Trophoblast cell (in vitro differentiated cells and primary cell): ENCODE measurements at regions not wholly inside any gene's neighbourhood (a gene's known extent, or its start where the extent isn't known, plus 50 kb on each side); places are given as distances from the start of the nearest gene placed in this dataset.
"Not testable (repeated sequence)": the region's sequence is repeated elsewhere in the genome, so short reads cannot be mapped to it uniquely, and the experiment has no call there.

Source experiments
- DNase-seq, 2 donors: peaks; one replicate each; pipeline ENCODE4 v3.0.0-alpha.2; 2016
- H2AFZ ChIP-seq: 2 replicates; pipeline ENCODE4 v1.6.1; 2013; ENCODE audit warnings: low read length, moderate library complexity, mild to moderate bottlenecking; ENCODE audit not compliant: insufficient read depth, poor library complexity
- H2AK5ac ChIP-seq: 2 replicates; pipeline ENCODE4 v1.6.1; 2013; ENCODE audit warnings: mild to moderate bottlenecking, low read length
- H2BK120ac ChIP-seq: 2 replicates; pipeline ENCODE4 v1.6.1; 2013; ENCODE audit warnings: low read length, mild to moderate bottlenecking, moderate library complexity; ENCODE audit not compliant: insufficient read depth, poor library complexity
- H2BK12ac ChIP-seq: 2 replicates; pipeline ENCODE4 v1.6.1; 2013; ENCODE audit warnings: mild to moderate bottlenecking, low read length, moderate library complexity
- H2BK5ac ChIP-seq: 2 replicates; pipeline ENCODE4 v1.6.1; 2013; ENCODE audit warnings: low read length, low read depth, moderate library complexity, mild to moderate bottlenecking; ENCODE audit not compliant: poor library complexity
- H3K14ac ChIP-seq: 2 replicates; pipeline ENCODE4 v1.6.1; 2013; ENCODE audit warnings: mild to moderate bottlenecking, low read length
- H3K18ac ChIP-seq: 2 replicates; pipeline ENCODE4 v1.6.1; 2013; ENCODE audit warnings: mild to moderate bottlenecking, low read length
- H3K23ac ChIP-seq: 2 replicates; pipeline ENCODE4 v1.6.1; 2013; ENCODE audit warnings: low read length
- H3K27ac ChIP-seq: 2 replicates; pipeline ENCODE4 v1.5.1; 2013; ENCODE audit warnings: low read depth, mild to moderate bottlenecking, inconsistent platforms, low read length, moderate library complexity
- H3K27me3 ChIP-seq: 2 replicates; pipeline ENCODE4 v1.6.1; 2013; ENCODE audit warnings: inconsistent platforms, mild to moderate bottlenecking, low read length, moderate library complexity; ENCODE audit not compliant: insufficient read depth
- H3K36me3 ChIP-seq, 2 experiments: 1 replicate in 1 of 2; 2 replicates in 1 of 2; pipeline ENCODE4 v1.6.1; 2013; ENCODE audit warnings: low read length in 2 of 2, mild to moderate bottlenecking in 2 of 2, moderate library complexity in 1 of 2; ENCODE audit not compliant: insufficient read depth in 2 of 2, control insufficient read depth in 1 of 2
- H3K4ac ChIP-seq: 2 replicates; pipeline ENCODE4 v1.6.1; 2013; ENCODE audit warnings: low read depth, mild to moderate bottlenecking, low read length, moderate library complexity
- H3K4me1 ChIP-seq, 2 experiments: 1 replicate in 1 of 2; 2 replicates in 1 of 2; pipeline ENCODE4 v1.6.1; 2013; ENCODE audit warnings: low read length in 2 of 2, mild to moderate bottlenecking in 2 of 2, moderate library complexity in 1 of 2; ENCODE audit not compliant: insufficient read depth in 2 of 2, control insufficient read depth in 1 of 2
- H3K4me2 ChIP-seq: 2 replicates; pipeline ENCODE4 v1.6.1; 2013; ENCODE audit warnings: inconsistent platforms, mild to moderate bottlenecking, low read length, moderate library complexity
- H3K4me3 ChIP-seq: 2 replicates; pipeline ENCODE4 v1.5.1; 2013; ENCODE audit warnings: mild to moderate bottlenecking, low read depth, low read length, inconsistent platforms
- H3K79me1 ChIP-seq: one replicate; pipeline ENCODE4 v1.6.1; 2013; ENCODE audit warnings: low read length
- H3K79me2 ChIP-seq: 2 replicates; pipeline ENCODE4 v1.6.1; 2013; ENCODE audit warnings: low read length, mild to moderate bottlenecking; ENCODE audit not compliant: control insufficient read depth, insufficient read depth, poor library complexity
- H3K9ac ChIP-seq: 2 replicates; pipeline ENCODE4 v1.6.1; 2013; ENCODE audit warnings: mild to moderate bottlenecking, low read length
- H3K9me3 ChIP-seq: 2 replicates; pipeline ENCODE4 v1.6.1; 2013; ENCODE audit warnings: low read depth, mild to moderate bottlenecking, control low read depth, inconsistent platforms, low read length; ENCODE audit not compliant: insufficient read depth
- H4K12ac ChIP-seq: 2 replicates; pipeline ENCODE4 v1.6.1; 2013; ENCODE audit warnings: low read depth, mild to moderate bottlenecking, low read length, moderate library complexity
- H4K8ac ChIP-seq: 2 replicates; pipeline ENCODE4 v1.6.1; 2013; ENCODE audit warnings: low read depth, mild to moderate bottlenecking, low read length, moderate library complexity
- H4K91ac ChIP-seq: one replicate; pipeline ENCODE4 v1.6.1; 2013; ENCODE audit warnings: low read depth, mild to moderate bottlenecking, low read length, moderate library complexity
- WGBS: extraction: QIAGEN DNeasy Blood & Tissue Kit; methylation state at CpG from one replicate; pipeline ENCODE4 v1.1.7; 2013; ENCODE audit warnings: missing lambda C conversion rate; ENCODE audit not compliant: insufficient read length, insufficient coverage; ENCODE audit errors: extremely low coverage; 5-methylcytosine and 5-hydroxymethylcytosine counted together

DNA sequence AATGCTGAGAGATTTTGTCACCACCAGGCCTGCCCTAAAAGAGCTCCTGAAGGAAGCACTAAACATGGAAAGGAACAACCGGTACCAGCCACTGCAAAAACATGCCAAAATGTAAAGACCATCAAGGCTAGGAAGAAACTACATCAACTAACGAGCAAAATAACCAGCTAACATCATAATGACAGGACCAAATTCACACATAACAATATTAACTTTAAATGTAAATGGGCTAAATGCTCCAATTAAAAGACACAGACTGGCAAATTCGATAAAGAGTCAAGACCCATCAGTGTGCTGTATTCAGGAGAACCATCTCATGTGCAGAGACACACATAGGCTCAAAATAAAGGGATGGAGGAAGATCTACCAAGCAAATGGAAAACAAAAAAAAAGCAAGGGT is 163.8 kb upstream of the RPS6KA2 start:
- not testable (repeated sequence) for H2BK12ac ChIP-seq, H3K23ac ChIP-seq, H3K27ac ChIP-seq, DNase-seq, H3K79me2 ChIP-seq, H3K4me3 ChIP-seq, H3K27me3 ChIP-seq, H3K4ac ChIP-seq, H3K18ac ChIP-seq, H3K14ac ChIP-seq, H2AK5ac ChIP-seq, H3K4me2 ChIP-seq, H3K9ac ChIP-seq, H4K91ac ChIP-seq, H3K9me3 ChIP-seq, H3K79me1 ChIP-seq, H2BK120ac ChIP-seq, H2BK5ac ChIP-seq, H4K12ac ChIP-seq, H3K4me1 ChIP-seq, H4K8ac ChIP-seq, H3K36me3 ChIP-seq, H2AFZ ChIP-seq
- WGBS: no CpG with 5 or more reads among the region's 3 CpGs

DNA sequence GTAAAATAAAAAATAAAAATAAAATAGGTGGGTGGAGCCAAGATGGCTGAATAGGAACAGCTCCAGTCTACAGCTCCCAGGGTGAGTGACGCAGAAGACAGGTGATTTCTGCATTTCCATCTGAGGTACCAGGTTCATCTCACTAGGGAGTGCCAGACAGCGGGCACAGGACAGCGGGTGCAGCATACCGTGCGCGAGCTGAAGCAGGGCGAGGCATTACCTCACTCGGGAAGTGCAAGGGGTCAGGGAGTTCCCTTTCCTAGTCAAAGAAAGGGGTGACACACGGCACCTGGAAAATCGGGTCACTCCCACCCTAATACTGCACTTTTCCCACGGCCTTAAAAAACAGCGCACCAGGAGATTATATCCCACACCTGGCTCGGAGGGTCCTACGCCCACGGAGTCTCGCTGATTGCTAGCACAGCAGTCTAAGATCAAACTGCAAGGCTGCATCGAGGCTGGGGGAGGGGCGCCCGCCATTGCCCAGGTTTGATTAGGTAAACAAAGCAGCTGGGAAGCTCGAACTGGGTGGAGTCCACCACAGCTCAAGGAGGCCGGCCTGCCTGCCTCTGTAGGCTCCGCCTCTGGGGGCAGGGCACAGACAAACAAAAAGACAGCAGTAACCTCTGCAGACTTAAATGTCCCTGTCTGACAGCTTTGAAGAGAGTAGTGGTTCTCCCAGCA is 161.9 kb upstream of the RPS6KA2 start:
- H2BK120ac ChIP-seq, DNase-seq: not testable (repeated sequence)

DNA sequence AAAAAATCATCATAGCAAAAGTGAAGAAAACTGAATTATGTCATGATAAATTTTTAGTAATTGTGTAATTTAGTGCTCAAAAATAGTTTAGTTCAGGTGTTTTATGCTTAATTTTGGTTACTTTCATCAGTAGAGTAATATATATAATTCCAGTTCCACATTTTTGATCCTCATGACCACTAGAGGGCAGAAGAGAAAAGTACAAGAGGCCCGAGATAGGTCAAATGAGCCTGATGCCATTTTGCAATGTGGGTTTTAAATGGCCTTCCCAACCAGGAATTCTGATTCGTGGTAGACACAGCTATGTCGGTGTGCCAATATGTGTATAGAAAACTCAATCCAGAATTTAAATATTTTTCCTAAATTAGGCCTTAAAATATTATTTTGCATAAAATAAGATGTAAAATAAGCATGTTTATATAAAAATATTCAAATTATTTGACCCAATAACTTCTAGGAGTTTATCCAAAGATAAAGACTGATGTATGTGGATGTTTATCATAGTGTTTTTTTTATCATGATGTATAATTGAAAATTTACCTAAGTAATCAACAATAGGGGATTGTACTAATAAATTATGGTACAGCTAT is 159.7 kb upstream of the RPS6KA2 start:
- Histone ChIP-seq H2BK5ac (no peak overlapping the region), H3K79me1 (no peaks in the 10 kb centered on the region), H3K36me3 (no peaks in the 10 kb centered on the region), H3K27ac (no peak overlapping the region), H2AK5ac (no peak overlapping the region), H3K9me3 (no peaks in the 10 kb centered on the region), H2AFZ (no peak overlapping the region), H3K18ac (no peak overlapping the region), H4K12ac (no peak overlapping the region), H3K4ac (no peak overlapping the region), H3K4me1 (no peaks in the 10 kb centered on the region), H3K4me2 (no peak overlapping the region), H2BK120ac (no peak overlapping the region), H4K8ac (no peak overlapping the region), H3K4me3 (no peak overlapping the region), H3K27me3 (no peaks in the 10 kb centered on the region), H3K9ac (no peak overlapping the region), H3K79me2 (no peaks in the 10 kb centered on the region), H3K14ac (no peak overlapping the region), H4K91ac (no peak overlapping the region), H2BK12ac (no peak overlapping the region), H3K23ac (no peak overlapping the region)
- no CpG with 5 or more reads among the region's 3 CpGs for WGBS
- peak; percentile 45 to 91 for DNase-seq

More for the DNA sequence above, 161.9 kb upstream of the RPS6KA2 start:
- not testable (repeated sequence) for H3K14ac ChIP-seq, H3K4me2 ChIP-seq, H3K4ac ChIP-seq, H3K4me1 ChIP-seq, H3K79me1 ChIP-seq, H4K8ac ChIP-seq, H3K36me3 ChIP-seq, H2BK12ac ChIP-seq, H3K4me3 ChIP-seq, H2BK5ac ChIP-seq, H2AK5ac ChIP-seq, H3K27me3 ChIP-seq, H4K12ac ChIP-seq, H3K27ac ChIP-seq, H3K18ac ChIP-seq, H3K79me2 ChIP-seq, H2AFZ ChIP-seq, H3K9me3 ChIP-seq, H4K91ac ChIP-seq, H3K9ac ChIP-seq, H3K23ac ChIP-seq
- WGBS: no CpG with 5 or more reads among the region's 22 CpGs

DNA sequence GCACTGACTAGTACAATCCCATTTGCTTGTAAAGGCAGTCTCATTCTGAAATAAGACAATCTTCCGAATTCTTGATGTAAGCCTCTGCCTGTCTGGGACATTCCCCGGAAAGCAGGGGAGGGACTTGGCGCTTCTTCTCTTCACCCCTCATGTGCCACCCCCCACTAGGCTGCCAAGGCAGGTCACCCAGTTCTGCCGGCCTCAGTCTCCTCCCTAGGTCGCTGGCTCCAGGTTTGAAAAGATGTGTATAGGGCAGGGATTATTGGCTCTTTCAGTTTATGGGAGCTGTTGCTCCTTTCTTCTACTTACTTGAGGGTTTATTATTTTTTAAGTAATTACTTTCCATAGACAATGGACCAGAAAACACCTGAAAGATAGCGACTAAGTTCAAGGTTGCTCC is 158.1 kb upstream of the RPS6KA2 start:
- no peak overlapping the region for H3K4ac ChIP-seq
- no peak overlapping the region for H2AFZ ChIP-seq
- no peak overlapping the region for H3K23ac ChIP-seq
- H4K8ac ChIP-seq: no peak overlapping the region
- no peak overlapping the region for H3K14ac ChIP-seq
- no peak for DNase-seq
- H3K36me3 ChIP-seq: no peaks in the 10 kb centered on the region
- no peaks in the 10 kb centered on the region for H3K79me1 ChIP-seq
- no peak overlapping the region for H3K4me3 ChIP-seq
- no peak overlapping the region for H3K9ac ChIP-seq
- H2BK5ac ChIP-seq: no peak overlapping the region
- H3K18ac ChIP-seq: no peak overlapping the region
- no peak overlapping the region for H2BK12ac ChIP-seq
- no peaks in the 10 kb centered on the region for H3K4me1 ChIP-seq
- no peak overlapping the region for H4K91ac ChIP-seq
- H2AK5ac ChIP-seq: no peak overlapping the region
- peaks cover 4% of the 10 kb centered on the region for H3K9me3 ChIP-seq
- H3K27ac ChIP-seq: no peak overlapping the region
- H3K27me3 ChIP-seq: no peaks in the 10 kb centered on the region
- no CpG with 5 or more reads among the region's 6 CpGs for WGBS
- H3K4me2 ChIP-seq: no peak overlapping the region
- H4K12ac ChIP-seq: no peak overlapping the region
- H2BK120ac ChIP-seq: no peak overlapping the region
- no peaks in the 10 kb centered on the region for H3K79me2 ChIP-seq
